Fibroblast of mammary gland (primary cell): ENCODE measurements at regions not wholly inside any gene's neighbourhood (a gene's known extent, or its start where the extent isn't known, plus 50 kb on each side); places are given as distances from the start of the nearest gene placed in this dataset.

Experiments
- DNase-seq: peaks from one replicate; pipeline ENCODE4 v3.0.0-alpha.2; 2010; ENCODE audit warnings: low read depth
- H3K4me3 ChIP-seq: 2 replicates; pipeline ENCODE4 v1.5.1; 2011; ENCODE audit warnings: low read depth, mild to moderate bottlenecking, low read length, moderate library complexity; ENCODE audit not compliant: control insufficient read depth
- CTCF ChIP-seq: conservative IDR thresholded peaks from 2 replicates; pipeline ENCODE4 v1.5.1; 2011; ENCODE audit warnings: low read depth, low read length, inconsistent platforms; ENCODE audit not compliant: control insufficient read depth, insufficient read depth

GRCh38 chr5:91684625-91685024 lies 301.5 kb upstream of the ARRDC3 start:
- no peak overlapping the region for H3K4me3 ChIP-seq
- TF ChIP-seq CTCF: no peak
- no peak for DNase-seq

GRCh38 chr5:91670563-91670962 lies 287.4 kb upstream of the ARRDC3 start:
- no peak for DNase-seq
- H3K4me3 ChIP-seq: no peak overlapping the region
- no peak for TF ChIP-seq CTCF

GRCh38 chr5:91670122-91670521 lies 287.0 kb upstream of the ARRDC3 start:
- no peak for TF ChIP-seq CTCF
- no peak for DNase-seq
- H3K4me3 ChIP-seq: no peak overlapping the region

- TF ChIP-seq CTCF: no peak
- no peak for DNase-seq
- no peak overlapping the region for H3K4me3 ChIP-seq
These were observed 285.1 kb upstream of the ARRDC3 start for GRCh38 chr5:91668261-91668660.

- no peak for TF ChIP-seq CTCF
- DNase-seq: no peak
- no peak overlapping the region for H3K4me3 ChIP-seq
These were observed 269.6 kb upstream of the ARRDC3 start for GRCh38 chr5:91652678-91653077.

GRCh38 chr5:91651704-91652103 lies 268.6 kb upstream of the ARRDC3 start:
- peak; percentile 8 for DNase-seq
- TF ChIP-seq CTCF: no peak
- H3K4me3 ChIP-seq: no peak overlapping the region

GRCh38 chr5:91645347-91645746 lies 262.2 kb upstream of the ARRDC3 start:
- no peak overlapping the region for H3K4me3 ChIP-seq
- DNase-seq: no peak
- TF ChIP-seq CTCF: no peak
